ENCODE measurements at regions not wholly inside any gene's neighbourhood (a gene's known extent, or its start where the extent isn't known, plus 50 kb on each side); places are given as distances from the start of the nearest gene placed in this dataset.

DNA sequence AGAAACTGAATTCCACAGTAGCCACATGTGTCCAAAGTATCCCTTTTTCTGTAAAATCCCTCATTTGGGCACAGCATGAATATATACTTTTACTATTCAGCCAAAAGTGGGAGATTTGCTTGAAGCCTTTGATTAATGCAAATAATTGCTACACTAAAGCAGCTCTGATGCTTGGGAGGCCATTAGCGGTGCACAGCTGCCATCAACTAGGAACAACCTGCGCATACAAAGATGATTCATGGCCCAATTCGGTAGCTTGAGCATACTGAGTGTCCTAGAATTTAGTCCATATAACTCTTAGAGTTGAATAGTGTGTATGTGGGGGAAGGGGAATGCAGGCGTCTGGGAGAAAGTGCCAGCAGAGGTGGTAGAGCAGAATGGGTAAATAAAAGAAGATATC lies 277.0 kb upstream of the RMST start:
- no peak for DNase-seq (ENCODE audit: low read depth)
- no peak overlapping the region for H3K4me3 ChIP-seq (ENCODE audit: low read length)
- TF ChIP-seq, protein P1, sequence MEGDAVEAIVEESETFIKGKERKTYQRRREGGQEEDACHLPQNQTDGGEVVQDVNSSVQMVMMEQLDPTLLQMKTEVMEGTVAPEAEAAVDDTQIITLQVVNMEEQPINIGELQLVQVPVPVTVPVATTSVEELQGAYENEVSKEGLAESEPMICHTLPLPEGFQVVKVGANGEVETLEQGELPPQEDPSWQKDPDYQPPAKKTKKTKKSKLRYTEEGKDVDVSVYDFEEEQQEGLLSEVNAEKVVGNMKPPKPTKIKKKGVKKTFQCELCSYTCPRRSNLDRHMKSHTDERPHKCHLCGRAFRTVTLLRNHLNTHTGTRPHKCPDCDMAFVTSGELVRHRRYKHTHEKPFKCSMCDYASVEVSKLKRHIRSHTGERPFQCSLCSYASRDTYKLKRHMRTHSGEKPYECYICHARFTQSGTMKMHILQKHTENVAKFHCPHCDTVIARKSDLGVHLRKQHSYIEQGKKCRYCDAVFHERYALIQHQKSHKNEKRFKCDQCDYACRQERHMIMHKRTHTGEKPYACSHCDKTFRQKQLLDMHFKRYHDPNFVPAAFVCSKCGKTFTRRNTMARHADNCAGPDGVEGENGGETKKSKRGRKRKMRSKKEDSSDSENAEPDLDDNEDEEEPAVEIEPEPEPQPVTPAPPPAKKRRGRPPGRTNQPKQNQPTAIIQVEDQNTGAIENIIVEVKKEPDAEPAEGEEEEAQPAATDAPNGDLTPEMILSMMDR (conservative IDR thresholded peaks at IDR 0.05; ENCODE audit: low read depth, low read length) = no peak

DNA sequence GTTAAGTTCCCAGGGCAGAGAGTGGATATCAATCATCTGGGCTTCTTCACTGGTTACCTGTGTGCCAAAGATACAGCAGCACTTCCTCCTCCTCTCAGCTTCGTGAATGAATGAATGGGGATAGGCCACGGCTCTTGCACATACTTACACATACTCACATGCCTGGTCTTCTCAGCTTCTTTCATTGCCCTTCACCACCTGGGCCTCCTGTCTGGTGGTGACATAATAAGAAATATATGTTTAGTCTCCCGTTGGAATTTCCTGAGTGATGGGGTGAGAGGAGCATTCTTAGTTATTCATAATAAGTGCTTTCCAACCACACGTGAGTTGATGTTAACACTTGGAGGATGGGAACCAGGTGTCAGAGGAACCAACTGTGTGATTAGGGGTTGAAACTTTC lies 268.1 kb upstream of the RMST start:
- H3K4me3 ChIP-seq (ENCODE audit: low read length) = no peak overlapping the region
- DNase-seq (ENCODE audit: low read depth) = no peak
- TF ChIP-seq, protein P1 (conservative IDR thresholded peaks at IDR 0.05; ENCODE audit: low read depth, low read length) = no peak

DNA sequence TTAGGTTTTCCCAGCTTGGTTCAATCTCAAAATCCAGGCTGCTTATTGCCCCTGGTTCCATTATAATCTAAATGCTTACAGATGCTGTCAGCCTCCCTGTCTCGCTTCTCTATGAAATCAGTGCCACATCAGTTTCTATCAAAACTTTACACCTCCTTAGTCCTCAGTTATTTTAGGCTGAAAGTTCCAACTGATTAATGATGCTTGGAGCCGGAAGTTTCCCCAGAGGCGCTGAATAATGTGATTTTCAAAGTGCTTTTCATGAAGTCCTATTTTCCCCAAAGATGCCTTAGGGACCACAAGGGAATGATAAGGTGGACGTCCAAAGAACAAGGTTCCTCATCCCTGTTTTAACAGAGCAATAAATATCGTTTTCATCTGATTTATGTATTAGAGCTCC lies 262.4 kb upstream of the RMST start:
- TF ChIP-seq, protein P1 (conservative IDR thresholded peaks at IDR 0.05; ENCODE audit: low read depth, low read length) = no peak
- DNase-seq (ENCODE audit: low read depth) = no peak
- no peak overlapping the region for H3K4me3 ChIP-seq (ENCODE audit: low read length)

DNA sequence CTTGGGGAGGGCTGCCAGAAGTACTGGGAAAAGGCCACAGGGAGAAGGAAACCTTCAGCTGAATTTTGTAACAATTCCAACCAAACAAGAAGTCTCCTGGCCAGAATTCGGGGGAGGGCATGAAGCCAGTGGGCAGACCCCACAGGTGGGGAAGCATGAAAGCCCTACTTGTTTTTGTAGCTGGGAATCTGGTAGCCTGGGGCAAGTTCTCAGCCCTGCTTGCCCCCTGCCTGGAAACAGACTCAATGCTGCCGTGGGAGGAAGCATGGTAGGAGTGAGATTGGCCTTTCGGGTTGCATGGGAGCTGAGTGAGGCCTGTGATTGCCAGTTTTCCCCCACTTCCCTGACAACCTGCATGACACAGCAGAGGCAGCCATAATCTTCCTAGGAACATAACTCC lies 259.2 kb upstream of the RMST start:
- TF ChIP-seq, protein P1 (conservative IDR thresholded peaks at IDR 0.05; ENCODE audit: low read depth, low read length) = no peak
- no peak for DNase-seq (ENCODE audit: low read depth)
- no peak overlapping the region for H3K4me3 ChIP-seq (ENCODE audit: low read length)

DNA sequence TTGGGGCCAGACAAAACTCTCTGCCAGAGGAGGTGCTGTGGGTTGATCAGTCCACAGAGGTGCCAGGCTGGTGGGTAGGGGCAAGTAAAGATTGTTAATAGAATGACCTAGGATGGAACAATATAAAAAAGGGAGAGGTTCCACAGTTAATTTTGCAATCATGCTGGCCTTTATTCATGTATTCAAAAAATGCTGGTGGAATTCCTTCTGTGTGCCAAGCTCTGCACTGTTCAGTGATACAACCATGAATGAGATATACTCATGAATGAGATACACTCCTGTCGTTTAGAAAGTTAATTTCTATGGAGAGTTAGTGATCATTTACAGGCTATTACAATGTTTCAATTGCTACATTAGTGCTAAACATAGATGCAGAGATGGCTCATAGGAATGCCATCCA lies 252.6 kb upstream of the RMST start:
- TF ChIP-seq, protein P1 (conservative IDR thresholded peaks at IDR 0.05; ENCODE audit: low read depth, low read length) = no peak
- DNase-seq (ENCODE audit: low read depth) = no peak
- H3K4me3 ChIP-seq (ENCODE audit: low read length) = no peak overlapping the region

DNA sequence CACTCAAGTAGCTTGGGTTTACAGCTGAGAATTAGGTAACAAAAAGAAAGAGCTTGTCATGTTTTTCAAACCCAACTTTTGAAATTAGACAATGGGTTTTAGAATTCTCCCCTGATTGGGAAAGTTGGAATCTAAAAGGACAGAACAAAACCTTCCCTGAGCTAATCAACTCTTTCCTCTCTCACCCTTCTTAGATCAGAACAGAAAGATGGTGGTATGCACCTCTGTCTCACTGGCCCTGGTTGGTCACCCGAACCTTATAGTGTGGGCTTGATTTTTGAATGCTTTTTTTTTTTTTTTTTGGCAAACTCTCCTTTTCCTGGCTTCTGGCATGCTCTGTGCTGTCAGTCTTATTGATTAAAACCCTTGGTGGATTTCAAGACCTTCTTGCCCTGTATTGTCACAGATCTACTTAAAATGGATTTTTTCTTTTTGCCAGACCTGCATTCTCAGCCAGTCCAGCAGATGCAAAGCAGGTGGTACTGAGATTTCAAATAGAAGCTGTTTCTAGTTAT lies 251.1 kb upstream of the RMST start:
- no peak overlapping the region for H3K4me3 ChIP-seq (ENCODE audit: low read length)
- DNase-seq (ENCODE audit: low read depth) = no peak
- TF ChIP-seq, protein P1 (conservative IDR thresholded peaks at IDR 0.05; ENCODE audit: low read depth, low read length) = no peak

DNA sequence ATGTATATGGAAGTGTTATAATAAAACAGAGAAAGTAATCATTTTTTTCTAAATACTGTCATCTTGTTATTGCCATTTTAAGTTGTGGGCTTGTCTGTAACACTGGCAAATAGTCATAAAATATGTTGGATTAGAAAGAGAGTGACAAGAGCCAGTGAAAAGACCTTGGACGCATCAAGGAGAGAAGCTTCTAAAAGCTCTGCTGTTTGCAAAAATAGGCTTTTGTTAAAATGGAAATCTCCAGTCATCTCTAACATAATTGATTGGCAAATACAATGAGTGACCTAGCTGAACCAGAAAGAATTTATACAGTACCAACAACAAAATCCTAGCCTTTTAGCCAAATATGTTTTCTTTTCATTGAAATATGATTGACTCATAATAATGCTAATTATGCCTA lies 245.8 kb upstream of the RMST start:
- DNase-seq (ENCODE audit: low read depth) = no peak
- H3K4me3 ChIP-seq (ENCODE audit: low read length) = no peak overlapping the region
- TF ChIP-seq, protein P1 (conservative IDR thresholded peaks at IDR 0.05; ENCODE audit: low read depth, low read length) = no peak

Measured in retinal pigment epithelial cell (primary cell).